NCI-H345 treated with DMSO at 0.1 percent for 48 hours (cell line): ENCODE measurements at regions not wholly inside any gene's neighbourhood (a gene's known extent, or its start where the extent isn't known, plus 50 kb on each side); places are given as distances from the start of the nearest gene placed in this dataset.

ENCODE experiments used
- DNase-seq: peaks from one replicate; lab custom pipeline; 2025; ENCODE audit not compliant: unreplicated experiment; lab: John Stamatoyannopoulos, UW

GRCh38 chr3:190722181-190722905 lies 140.2 kb downstream of the GMNC start:
- DNase-seq, result no peak

DNA sequence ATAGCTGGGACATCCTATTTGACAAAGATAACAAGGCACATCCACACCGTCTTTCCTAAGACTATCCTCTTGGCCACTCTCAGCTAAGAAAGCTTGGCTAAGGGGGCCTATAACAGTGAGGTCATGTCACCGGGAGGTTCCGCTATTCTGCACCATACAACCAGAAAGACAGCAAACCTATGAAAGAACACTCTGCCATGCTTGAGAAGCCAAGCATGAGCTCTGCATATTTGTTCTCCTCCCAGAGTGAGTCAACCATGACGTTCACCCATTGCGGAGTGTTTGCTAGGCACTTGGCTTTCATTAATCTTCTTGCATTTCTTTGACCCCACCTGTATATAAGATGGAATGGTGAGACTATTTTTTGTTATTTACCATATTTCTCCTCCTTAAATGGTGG lies 141.2 kb downstream of the GMNC start:
- DNase-seq, result peak; percentile 94

DNA sequence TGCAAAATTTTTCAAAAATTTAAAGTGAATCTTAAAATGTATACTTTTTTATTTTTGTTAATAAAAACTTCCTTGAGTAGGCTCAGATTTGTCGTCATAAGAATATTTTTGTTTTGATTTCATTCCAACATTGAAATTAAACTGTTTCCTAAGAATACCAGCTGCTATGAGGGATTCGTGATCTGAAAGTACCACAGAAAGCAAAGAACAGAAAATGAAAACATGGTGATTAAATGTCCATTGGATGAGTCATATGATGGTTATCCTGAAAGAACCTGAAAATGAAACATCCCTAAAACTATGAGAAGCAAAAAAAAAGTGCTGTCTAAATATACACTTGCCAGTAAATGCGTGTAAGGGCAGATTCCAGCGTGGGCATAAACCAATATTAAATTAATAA lies 143.8 kb downstream of the GMNC start:
- DNase-seq, result no peak

GRCh38 chr3:190718097-190718496 lies 144.4 kb downstream of the GMNC start:
- no peak for DNase-seq

- no peak for DNase-seq
These were observed 145.5 kb downstream of the GMNC start for GRCh38 chr3:190716961-190717360.

GRCh38 chr3:190716211-190716610 lies 146.3 kb downstream of the GMNC start:
- DNase-seq, result no peak

DNA sequence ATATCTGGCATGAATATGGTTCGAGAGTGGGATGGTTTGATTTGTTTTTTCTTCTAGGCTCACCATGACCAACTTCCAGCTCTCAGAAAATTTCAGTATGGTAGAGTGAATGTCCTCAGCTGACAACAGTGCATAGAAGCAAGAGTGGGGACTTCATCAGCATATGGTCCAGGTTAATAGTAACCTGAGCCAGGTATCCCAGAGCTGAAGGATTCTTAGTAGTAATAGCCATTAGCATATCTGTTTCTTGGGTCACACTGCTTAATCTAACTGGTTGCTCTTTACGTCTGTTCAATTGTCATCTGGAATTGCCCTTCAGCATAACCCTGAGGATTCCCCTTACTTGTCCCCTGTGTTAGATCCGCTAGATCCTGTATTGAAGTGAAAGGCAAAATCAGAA lies 151.8 kb downstream of the GMNC start:
- DNase-seq, result no peak

- no peak for DNase-seq
These were observed 153.1 kb downstream of the GMNC start for GRCh38 chr3:190709351-190709773.
